ENCODE measurements at regions not wholly inside any gene's neighbourhood (a gene's known extent, or its start where the extent isn't known, plus 50 kb on each side); places are given as distances from the start of the nearest gene placed in this dataset.

DNA sequence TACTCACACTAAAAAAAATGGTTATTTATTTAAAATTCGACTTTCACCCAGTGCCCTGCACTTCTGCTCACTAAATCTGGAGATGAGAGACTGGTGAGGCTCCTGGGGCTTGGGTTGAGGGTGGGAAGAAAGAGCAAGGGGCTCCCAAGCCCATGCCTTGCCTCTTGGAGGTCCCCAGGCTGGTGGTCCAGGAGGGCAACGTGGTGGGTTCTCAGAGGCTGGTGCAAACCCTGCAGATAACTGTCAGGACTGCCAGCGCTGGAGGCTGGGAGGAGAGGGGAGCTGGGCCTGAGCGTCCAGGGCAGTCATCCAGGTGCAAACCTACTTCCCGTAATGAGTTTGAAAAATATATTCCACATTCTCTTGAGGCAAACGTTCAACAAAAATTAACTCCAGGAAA is 528.3 kb downstream of the GLRX3 start:
- no peak for TF ChIP-seq ZFX (IDR thresholded peaks at IDR 0.05)
- TF ChIP-seq, protein P1, sequence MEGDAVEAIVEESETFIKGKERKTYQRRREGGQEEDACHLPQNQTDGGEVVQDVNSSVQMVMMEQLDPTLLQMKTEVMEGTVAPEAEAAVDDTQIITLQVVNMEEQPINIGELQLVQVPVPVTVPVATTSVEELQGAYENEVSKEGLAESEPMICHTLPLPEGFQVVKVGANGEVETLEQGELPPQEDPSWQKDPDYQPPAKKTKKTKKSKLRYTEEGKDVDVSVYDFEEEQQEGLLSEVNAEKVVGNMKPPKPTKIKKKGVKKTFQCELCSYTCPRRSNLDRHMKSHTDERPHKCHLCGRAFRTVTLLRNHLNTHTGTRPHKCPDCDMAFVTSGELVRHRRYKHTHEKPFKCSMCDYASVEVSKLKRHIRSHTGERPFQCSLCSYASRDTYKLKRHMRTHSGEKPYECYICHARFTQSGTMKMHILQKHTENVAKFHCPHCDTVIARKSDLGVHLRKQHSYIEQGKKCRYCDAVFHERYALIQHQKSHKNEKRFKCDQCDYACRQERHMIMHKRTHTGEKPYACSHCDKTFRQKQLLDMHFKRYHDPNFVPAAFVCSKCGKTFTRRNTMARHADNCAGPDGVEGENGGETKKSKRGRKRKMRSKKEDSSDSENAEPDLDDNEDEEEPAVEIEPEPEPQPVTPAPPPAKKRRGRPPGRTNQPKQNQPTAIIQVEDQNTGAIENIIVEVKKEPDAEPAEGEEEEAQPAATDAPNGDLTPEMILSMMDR (conservative IDR thresholded peaks at IDR 0.05): no peak
- H3K27ac ChIP-seq: no peak overlapping the region

DNA sequence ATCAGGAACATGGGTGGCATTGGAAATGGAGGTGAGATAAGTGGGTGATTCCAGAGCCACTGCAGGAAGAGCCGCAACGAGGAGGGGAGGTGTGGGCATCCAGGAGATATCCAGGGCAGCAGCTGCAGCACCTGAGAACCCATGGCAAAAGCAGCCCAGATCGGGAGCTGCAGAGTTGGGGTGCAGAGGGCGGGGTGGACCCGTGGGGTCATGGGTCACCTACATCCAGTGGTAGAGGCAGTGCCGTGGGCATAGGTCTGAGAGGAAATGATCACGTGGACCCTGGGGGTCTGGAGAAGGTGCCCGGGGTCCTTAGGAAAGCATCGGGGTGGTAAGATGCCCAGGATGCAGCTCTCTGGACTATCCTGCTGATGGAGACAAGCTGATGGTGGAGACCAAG is 530.0 kb downstream of the GLRX3 start:
- no peak for TF ChIP-seq ZFX (IDR thresholded peaks at IDR 0.05)
- TF ChIP-seq, protein P1 (conservative IDR thresholded peaks at IDR 0.05): no peak
- H3K27ac ChIP-seq: no peak overlapping the region

DNA sequence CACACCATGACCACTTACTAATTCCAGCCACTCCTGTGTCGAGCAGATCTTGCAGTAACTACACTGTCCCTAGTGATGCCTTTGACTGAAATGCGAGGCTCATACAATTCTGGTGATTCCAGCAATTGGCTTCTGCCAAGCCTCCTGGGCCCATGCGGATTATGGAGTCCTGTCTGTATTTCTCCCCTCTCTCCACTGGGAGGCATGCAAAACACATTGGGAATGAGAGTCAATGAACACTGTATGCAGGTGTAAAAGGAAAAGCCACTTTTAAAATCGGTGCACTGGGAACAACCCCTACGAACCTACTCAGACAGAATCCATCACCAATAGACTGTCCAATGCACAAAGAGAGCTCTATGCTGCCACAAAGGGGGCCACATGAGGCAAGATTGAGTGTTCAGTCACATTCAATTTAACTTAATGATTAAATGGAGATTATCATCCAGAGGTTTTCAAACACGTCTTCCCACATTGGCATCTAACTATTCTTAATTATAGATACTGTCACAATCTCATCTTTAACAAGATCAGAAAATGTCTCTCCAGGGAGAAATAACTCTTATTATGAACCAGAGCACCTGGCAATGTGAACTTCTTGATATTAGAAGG is 550.6 kb downstream of the GLRX3 start:
- TF ChIP-seq, protein P1 (conservative IDR thresholded peaks at IDR 0.05): peak; percentile 90
- TF ChIP-seq ZFX (IDR thresholded peaks at IDR 0.05): no peak
- no peak overlapping the region for H3K27ac ChIP-seq

DNA sequence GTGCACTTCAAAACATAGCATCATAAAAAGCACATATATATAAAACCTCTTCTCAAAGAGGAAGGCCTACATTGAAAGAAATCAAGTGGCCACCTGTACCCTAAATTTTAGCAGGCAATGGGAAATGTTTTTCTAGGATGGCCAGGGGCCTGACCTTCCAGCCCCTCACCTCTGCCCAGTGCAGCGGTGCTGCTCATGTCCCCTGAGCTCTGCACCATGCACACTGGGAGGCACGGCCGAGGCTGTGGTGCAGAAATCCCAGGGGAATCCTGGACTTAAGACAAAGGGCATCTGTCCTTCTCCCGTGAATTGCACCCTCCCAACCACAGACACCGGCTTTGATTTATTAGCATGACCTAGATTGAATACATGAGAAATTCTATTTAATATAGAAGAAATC is 551.4 kb downstream of the GLRX3 start:
- no peak overlapping the region for H3K27ac ChIP-seq
- TF ChIP-seq, protein P1 (conservative IDR thresholded peaks at IDR 0.05): no peak
- TF ChIP-seq ZFX (IDR thresholded peaks at IDR 0.05): no peak

DNA sequence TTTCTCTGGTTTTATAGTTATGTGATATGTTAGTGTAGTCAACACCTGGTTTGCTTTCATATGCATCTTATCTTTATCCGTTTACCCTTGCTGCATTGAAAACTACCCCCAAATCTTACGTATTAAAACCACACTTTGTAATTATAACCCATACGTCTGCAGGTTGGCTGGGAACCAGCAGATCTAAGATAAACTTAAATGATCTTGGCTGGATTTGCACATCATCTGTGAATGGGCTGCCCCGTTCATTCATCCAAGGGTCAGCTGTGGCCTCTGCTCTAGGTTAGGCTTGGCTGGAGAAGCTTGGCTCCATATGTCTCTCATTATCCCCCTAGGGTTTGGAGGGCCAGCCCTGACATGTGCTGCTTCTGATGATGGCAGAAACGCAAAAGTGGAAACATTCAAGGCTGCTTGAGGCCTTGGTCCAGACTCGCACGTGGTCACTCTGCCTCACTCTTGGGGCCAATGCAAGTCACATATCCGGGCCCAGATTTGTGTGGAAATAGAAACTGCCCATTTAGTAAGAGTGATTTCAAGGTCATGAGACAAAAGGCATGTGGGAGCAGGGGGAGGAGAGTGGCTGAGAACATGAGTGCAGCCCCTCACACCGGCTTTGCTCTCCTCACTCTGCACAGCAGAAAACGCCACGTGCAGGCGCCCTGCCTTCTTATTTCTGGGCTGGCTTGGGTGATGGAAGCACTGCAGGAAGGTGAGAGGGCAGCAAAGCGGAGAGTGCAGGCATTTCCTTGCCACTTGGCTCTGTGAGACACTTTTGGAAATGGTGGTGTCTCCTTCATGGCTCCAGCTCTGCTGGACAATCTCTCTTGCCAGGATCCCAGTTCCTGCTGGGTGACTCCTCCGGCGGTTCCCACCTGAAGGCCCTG is 553.8 kb downstream of the GLRX3 start:
- TF ChIP-seq, protein P1 (conservative IDR thresholded peaks at IDR 0.05): no peak
- TF ChIP-seq ZFX (IDR thresholded peaks at IDR 0.05): no peak
- H3K27ac ChIP-seq: no peak overlapping the region

DNA sequence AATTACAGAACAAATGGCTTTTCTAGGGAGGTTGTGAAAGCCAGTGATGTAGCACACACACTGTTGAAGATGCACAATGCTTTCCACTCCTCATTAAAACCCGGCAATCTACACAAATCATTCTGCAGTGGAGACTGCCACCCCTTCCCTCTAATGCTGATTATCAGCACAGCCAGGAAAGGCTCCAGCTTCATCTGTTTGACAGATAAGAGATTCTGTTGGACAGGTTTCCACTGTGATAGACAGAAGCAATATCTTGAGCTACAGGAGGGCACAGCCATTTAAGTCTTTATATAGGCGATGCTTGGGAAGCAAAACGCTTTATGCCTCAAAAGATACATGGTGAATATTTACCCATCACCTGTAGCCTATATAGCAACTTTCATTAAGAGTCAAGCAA is 555.6 kb downstream of the GLRX3 start:
- TF ChIP-seq ZFX (IDR thresholded peaks at IDR 0.05): no peak
- H3K27ac ChIP-seq: no peak overlapping the region

DNA sequence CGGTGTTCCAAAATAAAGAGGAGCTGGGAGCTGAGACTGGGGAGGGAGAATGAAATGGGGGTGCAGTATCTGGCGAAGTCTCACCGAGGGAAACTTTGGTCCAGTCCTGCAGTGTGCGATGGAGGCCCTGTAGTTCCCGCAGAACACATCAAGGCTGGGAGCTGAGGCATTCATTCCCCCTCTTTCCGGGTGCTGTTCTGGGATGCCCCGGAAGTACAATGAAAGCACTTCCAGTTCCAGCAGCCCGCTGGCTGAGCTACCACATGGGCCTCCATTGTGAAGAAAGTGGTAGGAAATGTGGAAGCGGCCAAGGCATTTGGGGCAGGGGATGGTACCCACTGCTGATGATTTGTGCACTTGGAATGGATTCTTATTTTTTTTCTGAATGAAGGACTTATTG is 560.7 kb downstream of the GLRX3 start:
- TF ChIP-seq, protein P1 (conservative IDR thresholded peaks at IDR 0.05): no peak
- no peak for TF ChIP-seq ZFX (IDR thresholded peaks at IDR 0.05)
- no peak overlapping the region for H3K27ac ChIP-seq
